ENCODE measurements at regions not wholly inside any gene's neighbourhood (a gene's known extent, or its start where the extent isn't known, plus 50 kb on each side); places are given as distances from the start of the nearest gene placed in this dataset.
A peak's percentile ranks its signal among the peaks of the same experiment; 100 is the strongest.
"Not testable (repeated sequence)": the region's sequence is repeated elsewhere in the genome, so short reads cannot be mapped to it uniquely, and the experiment has no call there.

- no peak overlapping the region for H3K4me3 ChIP-seq (replicated peaks; ENCODE audit: low read depth, low read length)
- no peak for TF ChIP-seq CTCF (IDR thresholded peaks at IDR 0.05; ENCODE audit: low read length, missing control alignments)
- DNase-seq (ENCODE audit: low read depth), result no peak
Measured at GRCh38 chr7:45420843-45421495, 153.2 kb upstream of the ADCY1 start.

- no peak for DNase-seq (ENCODE audit: low read depth)
- no peak for TF ChIP-seq CTCF (IDR thresholded peaks at IDR 0.05; ENCODE audit: low read length, missing control alignments)
- H3K4me3 ChIP-seq (replicated peaks; ENCODE audit: low read depth, low read length), result no peak overlapping the region
Measured at GRCh38 chr7:45421806-45422205, 152.4 kb upstream of the ADCY1 start.

- H3K4me3 ChIP-seq (replicated peaks; ENCODE audit: low read depth, low read length), result no peak overlapping the region
- no peak for DNase-seq (ENCODE audit: low read depth)
- no peak for TF ChIP-seq CTCF (IDR thresholded peaks at IDR 0.05; ENCODE audit: low read length, missing control alignments)
Measured at GRCh38 chr7:45430397-45430796, 143.8 kb upstream of the ADCY1 start.

- DNase-seq (ENCODE audit: low read depth), result no peak
- no peak for TF ChIP-seq CTCF (IDR thresholded peaks at IDR 0.05; ENCODE audit: low read length, missing control alignments)
- no peak overlapping the region for H3K4me3 ChIP-seq (replicated peaks; ENCODE audit: low read depth, low read length)
Measured at GRCh38 chr7:45434167-45434784, 139.9 kb upstream of the ADCY1 start.

- no peak for DNase-seq (ENCODE audit: low read depth)
- no peak for TF ChIP-seq CTCF (IDR thresholded peaks at IDR 0.05; ENCODE audit: low read length, missing control alignments)
- H3K4me3 ChIP-seq (replicated peaks; ENCODE audit: low read depth, low read length), result no peak overlapping the region
Measured at GRCh38 chr7:45435131-45435530, 139.0 kb upstream of the ADCY1 start.

- DNase-seq (ENCODE audit: low read depth), result peak; percentile 40
- no peak for TF ChIP-seq CTCF (IDR thresholded peaks at IDR 0.05; ENCODE audit: low read length, missing control alignments)
- H3K4me3 ChIP-seq (replicated peaks; ENCODE audit: low read depth, low read length), result no peak overlapping the region
Measured at GRCh38 chr7:45435846-45436245, 138.3 kb upstream of the ADCY1 start.

GRCh38 chr7:45440776-45441175, 133.4 kb upstream of the ADCY1 start:
- not testable (repeated sequence) for H3K4me3 ChIP-seq (replicated peaks; ENCODE audit: low read depth, low read length); DNase-seq (ENCODE audit: low read depth)
